IPS-NIHi7 (cell line): ENCODE measurements at regions not wholly inside any gene's neighbourhood (a gene's known extent, or its start where the extent isn't known, plus 50 kb on each side); places are given as distances from the start of the nearest gene placed in this dataset.
"Not testable (repeated sequence)": the region's sequence is repeated elsewhere in the genome, so short reads cannot be mapped to it uniquely, and the experiment has no call there.

ENCODE experiments used
- DNase-seq: peaks from one replicate; pipeline ENCODE4 v3.0.0; 2012; ENCODE audit warnings: mixed read lengths; ENCODE audit errors: extremely low spot score

GRCh38 chr5:97480313-97480712, 297.3 kb upstream of the RIOK2 start:
- DNase-seq, result no peak

- DNase-seq, result no peak
Measured at GRCh38 chr5:97488126-97488668, 305.1 kb upstream of the RIOK2 start.

DNA sequence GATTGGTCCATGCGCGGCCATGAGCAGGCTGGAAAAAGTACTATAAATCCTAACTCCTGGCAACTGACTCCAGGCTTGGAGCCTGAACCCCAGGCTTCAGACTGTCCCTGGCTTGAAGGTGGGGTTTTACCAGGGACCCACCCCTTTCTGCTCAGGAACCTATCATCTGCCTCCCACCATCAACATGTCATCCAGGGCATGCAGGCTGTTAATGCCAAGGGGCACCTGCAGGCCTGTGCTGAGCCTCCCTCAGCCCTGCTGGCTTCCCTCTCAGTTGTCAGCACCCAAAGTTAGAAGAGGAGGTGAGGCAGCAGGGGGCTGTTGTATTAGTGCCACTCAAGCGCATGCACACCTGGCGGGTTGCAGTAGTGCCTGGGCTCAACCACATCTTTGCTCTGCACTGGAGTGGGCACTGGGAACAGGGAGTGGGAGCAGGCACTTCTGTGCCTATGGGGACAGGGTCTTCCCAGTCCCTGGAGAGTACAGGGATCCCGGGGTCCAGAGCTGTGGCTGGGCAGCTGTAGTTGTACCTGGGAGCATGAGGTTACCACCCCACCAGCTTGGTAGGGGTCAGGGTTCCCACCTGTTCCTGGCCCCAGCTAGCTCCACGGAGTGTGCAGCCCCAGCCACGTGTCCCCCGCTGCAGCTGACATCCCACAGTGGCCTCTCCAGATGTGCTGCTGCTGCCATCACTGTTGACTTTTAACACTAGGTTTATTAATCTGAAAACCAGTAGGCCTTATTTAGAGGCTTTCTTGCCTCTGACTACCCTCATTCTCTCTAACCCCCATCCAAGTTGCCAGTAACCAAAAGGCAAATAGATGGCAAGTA, 306.2 kb upstream of the RIOK2 start:
- DNase-seq, result no peak

DNA sequence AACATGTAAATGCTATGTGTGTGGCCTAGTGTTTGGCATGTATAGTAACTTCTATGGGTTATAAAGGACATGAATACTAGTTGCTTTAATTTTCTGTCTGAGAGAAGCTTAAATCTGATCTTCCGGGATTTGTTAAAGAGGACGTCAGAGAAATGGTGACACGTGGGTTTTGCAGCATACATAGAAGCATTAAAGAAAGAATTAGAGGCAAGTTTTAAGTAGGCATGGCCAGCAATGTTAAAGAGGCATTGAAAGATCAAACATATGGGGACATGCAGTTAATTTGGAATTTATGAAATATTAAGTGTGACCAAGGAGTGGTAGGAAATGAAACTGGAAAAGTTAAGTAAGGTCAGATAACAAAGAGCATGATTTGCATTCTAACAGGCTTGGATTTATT, 311.4 kb upstream of the RIOK2 start:
- no peak for DNase-seq

- peak; percentile 14 for DNase-seq
Measured at GRCh38 chr5:97495301-97495700, 312.3 kb upstream of the RIOK2 start.

DNA sequence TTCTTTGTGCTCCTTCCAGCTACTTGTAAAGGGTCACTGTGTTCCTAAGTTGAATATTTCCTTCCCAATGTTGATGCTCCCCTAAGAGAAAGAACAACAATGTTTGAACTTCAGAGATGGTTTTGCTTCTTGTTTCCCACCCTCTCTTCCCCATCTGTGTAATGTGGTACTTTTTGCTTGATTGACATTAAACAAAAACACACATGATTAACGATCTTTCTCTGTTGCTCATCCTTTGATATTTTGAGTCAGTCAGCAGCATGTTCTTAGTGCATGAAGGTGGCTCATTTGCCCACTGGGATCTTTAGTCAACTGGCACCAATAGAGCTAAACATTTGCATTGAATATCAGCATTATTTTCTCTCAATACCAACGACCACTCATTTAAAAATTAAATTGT, 313.0 kb upstream of the RIOK2 start:
- no peak for DNase-seq

GRCh38 chr5:97498657-97499056, 315.6 kb upstream of the RIOK2 start:
- DNase-seq, result no peak

- no peak for DNase-seq
Measured at GRCh38 chr5:97499605-97500004, 316.6 kb upstream of the RIOK2 start.

DNA sequence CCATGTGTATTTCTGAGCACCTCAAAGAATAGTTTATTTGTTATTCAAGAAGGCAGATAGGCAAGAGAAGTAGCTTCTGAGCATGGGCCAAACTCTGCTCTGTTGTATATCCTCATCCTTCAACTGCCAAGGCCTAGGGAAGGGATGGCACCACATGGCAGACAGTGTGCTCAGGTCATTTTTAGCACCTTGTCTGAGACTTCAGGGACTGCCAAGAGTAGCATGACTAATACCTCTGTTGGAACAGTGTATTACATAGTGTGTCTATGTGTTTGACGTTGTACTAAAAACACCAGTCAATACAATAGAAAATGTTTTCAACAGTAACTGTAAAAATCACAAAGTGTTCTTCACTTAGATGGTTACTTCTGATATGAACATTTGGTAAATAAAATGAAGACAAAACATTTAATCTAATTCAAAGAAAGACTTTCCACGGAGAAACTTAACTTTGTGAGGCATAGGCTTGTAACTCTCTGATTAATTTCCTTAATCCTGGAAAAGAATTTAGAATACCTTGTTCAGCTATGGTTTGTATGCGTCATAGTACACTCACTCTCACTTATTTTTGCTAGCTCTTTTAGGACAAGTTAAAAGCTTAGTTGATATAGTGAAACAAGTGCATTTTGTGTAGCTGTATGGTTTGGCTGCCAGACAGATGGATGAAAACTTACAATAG, 318.4 kb upstream of the RIOK2 start:
- DNase-seq, result no peak

GRCh38 chr5:97501965-97502305, 318.9 kb upstream of the RIOK2 start:
- no peak for DNase-seq

DNA sequence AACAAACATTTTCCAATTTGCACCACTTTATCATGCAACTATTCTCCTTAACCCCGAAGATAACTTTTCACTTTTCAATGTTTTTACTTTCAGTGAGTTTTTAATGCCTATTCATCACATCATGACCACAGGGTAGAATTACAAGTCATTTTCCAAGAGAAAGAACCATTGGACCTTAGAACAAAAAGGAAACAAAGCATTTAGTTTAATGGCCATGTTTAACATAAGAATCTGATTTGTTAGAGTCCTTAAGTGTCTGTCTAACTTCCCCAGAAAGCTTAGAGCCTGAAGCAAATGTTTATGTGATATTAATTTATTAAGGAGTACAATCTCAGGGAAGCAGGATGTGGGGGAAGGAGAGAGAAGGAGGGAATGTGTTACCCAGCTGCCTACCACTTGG, 325.8 kb upstream of the RIOK2 start:
- no peak for DNase-seq

- not testable (repeated sequence) for DNase-seq
Measured at GRCh38 chr5:97519565-97519964, 336.5 kb upstream of the RIOK2 start.

- not testable (repeated sequence) for DNase-seq
Measured at GRCh38 chr5:97523336-97523735, 340.3 kb upstream of the RIOK2 start.

DNA sequence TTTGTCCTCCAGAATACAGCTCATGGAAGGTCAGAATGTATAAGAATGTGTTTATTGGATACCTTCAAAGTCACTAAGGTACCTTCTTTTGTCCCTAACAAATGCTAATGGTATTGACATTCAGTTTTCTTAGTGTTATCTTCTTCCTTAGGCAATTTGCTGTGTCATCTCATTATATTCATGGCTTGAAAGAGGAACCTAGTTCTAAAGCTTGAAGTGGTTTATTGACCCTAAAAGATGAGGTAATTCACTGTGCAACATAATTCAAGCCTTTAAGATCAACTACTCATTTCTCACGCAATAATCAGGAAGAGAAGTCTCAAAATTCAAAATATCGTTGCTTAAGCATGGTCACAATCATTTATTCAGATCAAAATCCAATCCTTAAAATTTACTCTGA, 342.7 kb upstream of the RIOK2 start:
- DNase-seq, result no peak

DNA sequence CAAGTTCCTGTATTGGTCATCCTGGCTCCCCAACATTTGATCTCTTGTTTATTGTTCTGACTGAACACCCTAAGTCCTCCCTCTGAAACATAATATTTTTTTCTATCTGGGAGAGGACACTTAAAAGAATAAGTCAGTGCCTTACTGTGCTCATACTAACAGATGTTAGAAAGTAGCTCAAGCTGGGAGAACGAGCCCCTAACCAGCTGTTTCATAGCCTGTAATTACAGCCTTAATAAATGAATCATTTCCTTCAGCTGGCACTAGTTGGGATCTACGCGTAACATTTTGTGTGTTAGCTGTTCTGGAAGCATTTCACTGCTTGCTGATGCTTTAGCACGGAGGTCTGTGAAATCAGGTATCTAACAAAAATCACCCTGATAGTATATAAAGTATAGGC, 345.9 kb upstream of the RIOK2 start:
- no peak for DNase-seq

DNA sequence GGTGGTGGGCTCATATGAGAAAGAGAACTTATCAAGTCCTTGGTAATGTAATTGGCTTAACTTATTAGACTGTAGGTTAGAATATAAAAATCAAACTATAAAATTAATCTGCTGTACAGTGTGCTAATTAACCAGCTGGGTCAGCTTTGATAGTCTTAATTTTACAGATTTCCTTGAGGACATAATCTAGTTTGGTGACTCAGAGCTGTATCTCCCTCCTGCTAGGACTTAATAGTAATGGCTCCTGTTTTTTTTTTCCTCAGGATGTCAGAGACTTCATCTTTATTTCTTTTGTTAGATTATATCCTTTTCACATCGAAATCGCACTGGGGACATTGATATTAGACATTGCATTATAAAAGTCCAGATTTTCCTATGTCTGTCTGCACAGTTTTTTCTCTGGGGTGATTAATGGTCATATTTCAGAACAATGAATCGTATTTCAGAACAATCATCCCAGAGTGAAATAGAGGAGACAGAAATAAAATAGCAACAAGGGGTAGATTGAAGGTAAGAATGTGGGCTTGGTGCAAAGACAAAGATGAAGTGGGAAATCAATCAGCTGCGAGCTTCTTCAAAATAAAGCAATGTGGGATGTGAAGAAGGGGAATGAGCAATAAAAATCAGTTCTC, 346.4 kb upstream of the RIOK2 start:
- no peak for DNase-seq

GRCh38 chr5:97531549-97531948, 348.5 kb upstream of the RIOK2 start:
- DNase-seq, result no peak

DNA sequence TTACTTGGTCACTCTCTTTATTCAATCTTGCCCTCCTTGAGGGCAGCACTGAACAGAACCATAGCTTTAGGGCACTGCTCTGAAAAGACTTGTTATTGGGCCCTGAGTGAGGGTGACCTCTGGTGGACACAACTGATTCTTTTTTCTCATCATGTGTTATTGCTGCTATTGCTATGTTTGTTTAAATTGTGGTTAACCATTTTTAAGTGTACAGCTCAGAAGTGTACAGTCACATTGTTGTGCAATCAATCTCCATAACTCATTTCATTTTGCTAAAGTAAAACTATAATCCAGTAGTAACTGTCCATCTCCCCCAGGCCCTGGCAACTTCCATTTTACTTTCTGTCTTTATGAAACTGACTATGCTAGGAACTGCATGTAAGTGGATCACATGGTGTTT, 351.1 kb upstream of the RIOK2 start:
- peak; percentile 64 for DNase-seq

DNA sequence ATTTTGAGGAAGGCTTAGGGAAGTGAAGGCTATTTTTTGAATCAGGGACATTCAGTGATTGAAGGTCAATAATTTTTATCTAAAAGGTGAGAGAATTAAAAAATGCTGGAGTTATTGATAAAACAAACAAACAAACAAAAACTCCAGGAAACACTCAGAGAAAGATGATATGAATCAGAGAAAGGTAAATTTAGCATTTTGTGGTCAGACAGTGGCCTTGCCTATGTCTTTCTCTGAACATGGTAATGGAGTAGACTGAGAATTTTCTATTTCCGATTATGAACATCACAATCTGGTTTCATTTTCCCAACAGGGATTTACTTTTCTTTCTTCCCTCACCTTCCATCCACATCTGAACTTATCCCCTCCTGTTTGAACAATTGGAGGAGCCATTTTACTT, 353.6 kb upstream of the RIOK2 start:
- DNase-seq, result no peak

GRCh38 chr5:97538912-97539311, 355.9 kb upstream of the RIOK2 start:
- no peak for DNase-seq

DNA sequence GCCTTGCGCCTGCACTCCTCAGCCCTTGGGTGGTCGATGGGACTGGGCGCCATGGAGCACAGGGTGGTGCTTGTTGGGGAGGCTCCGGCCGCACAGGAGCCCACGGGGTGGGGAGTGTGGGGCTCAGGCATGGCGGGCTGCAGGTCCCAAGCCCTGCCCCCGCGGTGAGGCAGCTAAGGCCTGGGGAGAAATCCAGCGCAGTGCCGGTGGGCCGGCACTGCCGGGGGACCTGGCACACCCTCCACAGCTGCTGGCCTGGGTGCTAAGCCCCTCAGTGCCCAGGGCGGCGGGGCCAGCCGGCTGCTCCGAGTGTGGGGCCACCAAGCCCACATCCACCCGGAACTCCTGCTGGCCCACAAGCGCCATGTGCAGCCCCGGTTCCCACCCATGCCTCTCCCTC, 358.8 kb upstream of the RIOK2 start:
- DNase-seq, result no peak

- DNase-seq, result no peak
Measured at GRCh38 chr5:97542469-97542868, 359.4 kb upstream of the RIOK2 start.

GRCh38 chr5:97543166-97543565, 360.1 kb upstream of the RIOK2 start:
- no peak for DNase-seq
